ENCODE measurements at regions not wholly inside any gene's neighbourhood (a gene's known extent, or its start where the extent isn't known, plus 50 kb on each side); places are given as distances from the start of the nearest gene placed in this dataset.

- TF ChIP-seq CTCF (IDR thresholded peaks at IDR 0.05; ENCODE audit: low read depth, low read length) (no peak), POLR2A (IDR thresholded peaks at IDR 0.05; ENCODE audit: extremely low read depth, insufficient read length) (no peak), MYC (IDR thresholded peaks at IDR 0.05; ENCODE audit: low read depth, low read length) (no peak), MAX (IDR thresholded peaks at IDR 0.05; ENCODE audit: low read depth, low read length) (no peak)
Measured at GRCh38 chr9:7957803-7958202, 158.2 kb upstream of the DMAC1 start.

All from NB4 (cell line).